Prostate gland (tissue), 2 donors: ENCODE measurements at regions not wholly inside any gene's neighbourhood (a gene's known extent, or its start where the extent isn't known, plus 50 kb on each side); places are given as distances from the start of the nearest gene placed in this dataset.

Experiments used
- DNase-seq: peaks from one replicate; pipeline ENCODE4 v3.0.0-alpha.2; 2019; ENCODE audit warnings: low spot score
- H3K27ac ChIP-seq, 2 donors: fragments of 200-600 bp; sonication (generic); 2 replicates each; pipeline ENCODE4 v1.5.1; 2017 to 2019
- H3K27me3 ChIP-seq: fragments of 200-600 bp; sonication (generic); replicated peaks from 2 replicates; pipeline ENCODE4 v1.5.1; 2019; ENCODE audit not compliant: insufficient read depth
- H3K36me3 ChIP-seq, 2 donors: fragments of 200-600 bp; sonication (generic); 1 replicate in 1 of 2; 2 replicates in 1 of 2; pipeline versions ENCODE4 v1.5.1 to v1.8.1; 2017 to 2019
- H3K4me1 ChIP-seq: fragments of 200-600 bp; sonication (generic); replicated peaks from 2 replicates; pipeline ENCODE4 v1.5.1; 2019
- H3K4me3 ChIP-seq, 2 donors: fragments of 200-600 bp; sonication (generic); 2 replicates each; pipeline ENCODE4 v1.5.1; 2017 to 2019
- H3K9me3 ChIP-seq: fragments of 200-600 bp; sonication (generic); 2 replicates; pipeline ENCODE4 v1.5.1; 2017
- POLR2A ChIP-seq: fragments of 450-650 bp; IDR thresholded peaks from one replicate; pipeline ENCODE4 v1.6.1; 2016; ENCODE audit warnings: antibody characterized with exemption, mild to moderate bottlenecking
- POLR2AphosphoS5 ChIP-seq: sonication (generic); formaldehyde crosslinking; IDR thresholded peaks from one replicate; pipeline ENCODE4 v1.6.1; 2017; ENCODE audit warnings: antibody characterized with exemption
- WGBS: methylation state at CpG from one replicate; pipeline ENCODE4 v1.1.5; 2018; 5-methylcytosine and 5-hydroxymethylcytosine counted together
- intact Hi-C: fragments of 100-400 bp; cut with DNase I; formaldehyde crosslinking; loops from one replicate; pipeline ENCODE4 v1.14.2; 2022
- TF ChIP-seq, protein P1 (sequence below), 4 experiments: fragments of 200-600 bp in 2 of 4; fragments of 450-650 bp in 2 of 4; sonication (generic) in 2 of 4; IDR thresholded peaks; 1 replicate in 3 of 4; 2 replicates in 1 of 4; pipeline ENCODE4 v1.5.1; 2016 to 2019; ENCODE audit warnings: antibody characterized with exemption in 4 of 4, mild to moderate bottlenecking in 2 of 4, moderate library complexity in 2 of 4

DNA sequence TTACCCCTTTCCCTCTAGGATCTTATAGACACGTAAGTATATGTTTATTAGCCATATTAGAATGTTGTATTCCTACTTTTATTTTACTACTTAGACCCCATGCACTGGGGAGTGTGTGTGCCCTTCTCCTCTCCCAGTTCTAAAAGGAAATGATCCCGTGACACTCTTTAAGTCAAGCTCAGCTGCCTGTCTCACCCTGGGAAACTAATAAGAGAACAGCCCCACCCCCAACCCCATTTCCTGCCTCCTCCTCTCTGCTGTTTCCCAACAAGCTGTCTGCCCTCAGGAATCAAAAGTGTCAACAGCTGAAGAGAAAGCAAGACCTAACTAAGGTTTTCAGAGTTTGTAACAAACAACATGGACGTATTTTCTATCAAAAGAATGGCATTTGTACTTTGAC lies 92.6 kb upstream of the VAV3 start:
- H3K9me3 ChIP-seq: no peaks in the 10 kb centered on the region
- H3K36me3 ChIP-seq: no peaks in the 10 kb centered on the region
- H3K4me1 ChIP-seq: no peaks in the 10 kb centered on the region
- no peaks in the 10 kb centered on the region for H3K27me3 ChIP-seq
- WGBS: 94% methylated on average over 3 of the region's 3 CpGs
- intact Hi-C loops: no loop called here
- H3K27ac ChIP-seq: no peak overlapping the region
- H3K4me3 ChIP-seq: no peak overlapping the region
- no peak for TF ChIP-seq POLR2AphosphoS5
- TF ChIP-seq, protein P1, sequence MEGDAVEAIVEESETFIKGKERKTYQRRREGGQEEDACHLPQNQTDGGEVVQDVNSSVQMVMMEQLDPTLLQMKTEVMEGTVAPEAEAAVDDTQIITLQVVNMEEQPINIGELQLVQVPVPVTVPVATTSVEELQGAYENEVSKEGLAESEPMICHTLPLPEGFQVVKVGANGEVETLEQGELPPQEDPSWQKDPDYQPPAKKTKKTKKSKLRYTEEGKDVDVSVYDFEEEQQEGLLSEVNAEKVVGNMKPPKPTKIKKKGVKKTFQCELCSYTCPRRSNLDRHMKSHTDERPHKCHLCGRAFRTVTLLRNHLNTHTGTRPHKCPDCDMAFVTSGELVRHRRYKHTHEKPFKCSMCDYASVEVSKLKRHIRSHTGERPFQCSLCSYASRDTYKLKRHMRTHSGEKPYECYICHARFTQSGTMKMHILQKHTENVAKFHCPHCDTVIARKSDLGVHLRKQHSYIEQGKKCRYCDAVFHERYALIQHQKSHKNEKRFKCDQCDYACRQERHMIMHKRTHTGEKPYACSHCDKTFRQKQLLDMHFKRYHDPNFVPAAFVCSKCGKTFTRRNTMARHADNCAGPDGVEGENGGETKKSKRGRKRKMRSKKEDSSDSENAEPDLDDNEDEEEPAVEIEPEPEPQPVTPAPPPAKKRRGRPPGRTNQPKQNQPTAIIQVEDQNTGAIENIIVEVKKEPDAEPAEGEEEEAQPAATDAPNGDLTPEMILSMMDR (IDR thresholded peaks at IDR 0.05): no peak
- no peak for TF ChIP-seq POLR2A
- no peak for DNase-seq

DNA sequence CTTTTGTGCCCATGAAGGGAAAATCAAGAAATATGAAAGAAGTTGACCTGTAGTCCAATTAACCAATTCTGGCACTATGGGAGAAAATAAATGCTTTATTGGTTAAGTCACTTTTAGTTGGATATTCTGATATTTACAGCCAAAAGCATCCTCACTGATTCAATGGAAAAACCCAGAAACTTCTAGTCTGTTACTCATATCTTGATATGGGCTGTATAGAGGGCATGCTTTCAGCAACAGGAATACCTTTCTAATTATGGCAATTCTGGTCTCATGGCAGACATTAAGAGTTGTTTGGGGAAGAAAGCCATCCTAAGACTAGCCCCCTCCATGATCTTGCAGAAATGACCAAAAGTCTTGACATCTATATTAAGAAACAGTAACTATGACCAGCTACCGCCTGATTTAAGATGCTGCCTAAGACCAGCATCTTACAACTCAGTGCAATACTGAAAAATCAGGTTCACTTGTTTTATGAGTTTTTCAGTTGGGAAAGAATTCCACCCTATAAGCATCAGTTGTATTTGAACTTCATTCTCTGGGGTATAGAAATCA lies 91.5 kb upstream of the VAV3 start:
- no peaks in the 10 kb centered on the region for H3K9me3 ChIP-seq
- H3K27ac ChIP-seq: no peak overlapping the region
- H3K4me3 ChIP-seq: no peak overlapping the region
- TF ChIP-seq, protein P1 (IDR thresholded peaks at IDR 0.05): no peak
- no peak for TF ChIP-seq POLR2AphosphoS5
- TF ChIP-seq POLR2A: no peak
- intact Hi-C loops: no loop called here
- no peak for DNase-seq
- H3K36me3 ChIP-seq: no peaks in the 10 kb centered on the region
- H3K4me1 ChIP-seq: no peaks in the 10 kb centered on the region
- no peaks in the 10 kb centered on the region for H3K27me3 ChIP-seq
- WGBS: 95% methylated on average over 1 of the region's 1 CpG

DNA sequence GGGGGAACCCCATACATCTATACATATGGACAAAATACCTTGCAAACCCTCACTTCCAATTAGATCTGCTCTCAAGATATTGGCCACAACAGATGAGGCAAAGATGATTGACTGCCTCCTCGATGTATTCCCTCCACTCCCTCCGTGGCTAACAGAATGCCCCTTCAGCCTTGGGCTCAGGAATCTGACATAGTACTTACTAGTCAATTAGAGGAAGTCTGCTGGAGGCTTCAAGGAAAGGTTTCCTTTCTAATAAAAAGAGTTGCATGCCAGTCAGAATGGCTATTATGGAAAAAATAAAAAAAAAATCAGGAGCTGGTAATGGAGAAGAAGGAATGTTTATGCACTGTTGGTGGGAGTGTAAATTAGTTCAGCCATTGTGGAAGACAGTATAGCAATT lies 90.4 kb upstream of the VAV3 start:
- intact Hi-C loops: no loop called here
- 80% methylated on average over 2 of the region's 2 CpGs for WGBS
- Histone ChIP-seq H3K27me3 (no peaks in the 10 kb centered on the region), H3K9me3 (no peaks in the 10 kb centered on the region), H3K4me1 (no peaks in the 10 kb centered on the region), H3K27ac (no peak overlapping the region), H3K4me3 (no peak overlapping the region), H3K36me3 (no peaks in the 10 kb centered on the region)
- DNase-seq: no peak
- TF ChIP-seq POLR2AphosphoS5 (no peak), POLR2A (no peak)
- TF ChIP-seq, protein P1 (IDR thresholded peaks at IDR 0.05): no peak

DNA sequence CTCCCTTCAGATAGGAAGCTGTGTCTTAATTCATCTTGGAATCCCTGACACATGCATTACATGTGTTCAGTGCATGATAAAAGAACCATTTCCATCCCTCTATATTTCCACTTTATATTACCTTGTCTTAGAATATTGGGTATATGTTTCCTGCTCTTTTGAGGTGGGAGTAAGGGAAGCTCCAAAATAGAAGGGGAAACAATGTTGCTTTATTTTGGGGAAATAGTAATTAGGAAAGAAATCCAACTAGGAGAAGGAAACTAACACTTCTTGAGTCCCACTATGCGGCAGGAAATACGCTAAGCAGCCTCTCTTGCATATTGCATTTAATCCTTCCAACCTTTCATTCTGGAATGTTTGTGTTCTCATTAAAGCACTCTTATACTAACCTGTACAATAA lies 89.4 kb upstream of the VAV3 start:
- TF ChIP-seq POLR2AphosphoS5: no peak
- no peak for TF ChIP-seq POLR2A
- TF ChIP-seq, protein P1 (IDR thresholded peaks at IDR 0.05): no peak
- no peaks in the 10 kb centered on the region for H3K36me3 ChIP-seq
- 78% methylated on average over 2 of the region's 2 CpGs for WGBS
- no peaks in the 10 kb centered on the region for H3K9me3 ChIP-seq
- no peaks in the 10 kb centered on the region for H3K27me3 ChIP-seq
- H3K27ac ChIP-seq: no peak overlapping the region
- intact Hi-C loops: no loop called here
- H3K4me1 ChIP-seq: no peaks in the 10 kb centered on the region
- no peak for DNase-seq
- H3K4me3 ChIP-seq: no peak overlapping the region

DNA sequence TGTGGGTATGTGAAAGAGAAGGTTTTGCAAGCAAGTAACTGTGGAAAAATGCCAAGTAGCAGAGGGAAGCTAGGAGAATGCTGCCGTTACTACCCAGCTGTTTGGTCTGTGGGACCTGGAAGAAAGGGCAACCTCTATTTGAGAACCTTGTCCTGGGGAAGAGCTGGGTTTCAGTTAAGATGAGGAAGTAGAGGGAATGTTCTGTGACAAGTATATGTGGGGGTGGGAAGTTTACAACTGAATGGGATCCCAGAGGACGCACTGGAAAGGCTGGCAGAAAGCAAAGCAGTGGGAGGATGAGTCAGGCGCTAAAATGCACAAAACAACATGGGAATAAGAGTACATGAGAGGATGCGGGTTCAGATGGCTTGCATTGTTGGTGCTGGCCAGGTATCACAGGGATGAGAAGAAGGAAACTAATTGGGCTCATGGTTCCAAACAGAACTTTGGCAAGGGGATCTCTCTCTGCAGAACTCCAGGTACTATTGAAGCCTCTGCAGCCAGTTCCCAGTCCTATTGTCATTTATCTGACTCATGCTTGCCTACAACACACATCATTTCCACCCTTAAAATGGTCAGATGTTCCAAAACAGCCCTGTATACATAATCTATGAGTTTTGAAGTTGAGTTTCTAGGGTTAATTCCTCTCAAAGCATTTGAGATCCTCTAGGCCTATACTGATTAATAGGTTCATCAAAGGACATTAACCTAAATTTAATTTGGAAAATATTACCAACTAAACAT lies 88.5 kb upstream of the VAV3 start:
- Histone ChIP-seq H3K9me3 (no peaks in the 10 kb centered on the region), H3K4me3 (no peak overlapping the region), H3K4me1 (no peaks in the 10 kb centered on the region), H3K36me3 (no peaks in the 10 kb centered on the region), H3K27ac (no peak overlapping the region), H3K27me3 (no peaks in the 10 kb centered on the region)
- 69% methylated on average over 4 of the region's 4 CpGs for WGBS
- DNase-seq: no peak
- no peak for TF ChIP-seq POLR2AphosphoS5
- TF ChIP-seq, protein P1 (IDR thresholded peaks at IDR 0.05): no peak
- intact Hi-C loops: no loop called here
